ENCODE measurements at regions not wholly inside any gene's neighbourhood (a gene's known extent, or its start where the extent isn't known, plus 50 kb on each side); places are given as distances from the start of the nearest gene placed in this dataset.
A peak's percentile ranks its signal among the peaks of the same experiment; 100 is the strongest.
"Not testable (repeated sequence)": the region's sequence is repeated elsewhere in the genome, so short reads cannot be mapped to it uniquely, and the experiment has no call there.

- no peak overlapping the region for H3K4me3 ChIP-seq (ENCODE audit: low read depth in 1 of 2, low read length in 2 of 2)
- H3K27me3 ChIP-seq (ENCODE audit: control insufficient read depth in 1 of 2, insufficient read depth in 2 of 2, low read length in 2 of 2), result no peaks in the 10 kb centered on the region
- no peaks in the 10 kb centered on the region for H3K9me3 ChIP-seq (ENCODE audit: control insufficient read depth in 2 of 2, insufficient read depth in 1 of 2, low read depth in 1 of 2, low read length in 1 of 2)
- 79 to 84% methylated on average over 3 of the region's 3 CpGs for WGBS, 2 donors
- peaks cover 0 to 2% of the 10 kb centered on the region in 2 donors for H3K4me1 ChIP-seq (ENCODE audit: control insufficient read depth in 2 of 2, insufficient read depth in 2 of 2, low read length in 1 of 2)
- no peak overlapping the region for H3K27ac ChIP-seq (ENCODE audit: low read depth in 2 of 2, low read length in 1 of 2)
- H3K36me3 ChIP-seq (ENCODE audit: control insufficient read depth in 2 of 2, insufficient read depth in 2 of 2, low read length in 1 of 2), result no peaks in the 10 kb centered on the region
Observed at GRCh38 chr7:25600262-25600920, 372.1 kb upstream of the NPVF start.

GRCh38 chr7:25602730-25603426 is 374.6 kb upstream of the NPVF start:
- not testable (repeated sequence) for H3K9me3 ChIP-seq (ENCODE audit: control insufficient read depth in 2 of 2, insufficient read depth in 1 of 2, low read depth in 1 of 2, low read length in 1 of 2); H3K4me1 ChIP-seq (ENCODE audit: control insufficient read depth in 2 of 2, insufficient read depth in 2 of 2, low read length in 1 of 2); H3K27ac ChIP-seq (ENCODE audit: low read depth in 2 of 2, low read length in 1 of 2); H3K27me3 ChIP-seq (ENCODE audit: control insufficient read depth in 1 of 2, insufficient read depth in 2 of 2, low read length in 2 of 2); H3K36me3 ChIP-seq (ENCODE audit: control insufficient read depth in 2 of 2, insufficient read depth in 2 of 2, low read length in 1 of 2)
- 22 to 28% methylated on average over 22 to 28 of the region's 30 CpGs for WGBS, 2 donors
- H3K4me3 ChIP-seq (ENCODE audit: low read depth in 1 of 2, low read length in 2 of 2), result peak overlapping the region in 1 of 2 donors; percentile 37

DNA sequence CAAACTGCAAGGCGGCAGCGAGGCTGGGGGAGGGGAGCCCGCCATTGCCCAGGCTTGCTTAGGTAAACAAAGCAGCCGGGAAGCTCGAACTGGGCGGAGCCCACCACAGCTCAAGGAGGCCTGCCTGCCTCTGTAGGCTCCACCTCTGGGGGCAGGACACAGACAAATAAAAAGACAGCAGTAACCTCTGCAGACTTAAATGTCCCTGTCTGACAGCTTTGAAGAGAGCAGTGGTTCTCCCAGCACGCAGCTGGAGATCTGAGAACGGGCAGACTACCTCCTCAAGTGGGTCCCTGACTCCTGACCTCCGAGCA is 375.1 kb upstream of the NPVF start:
- WGBS, 2 donors, result 28% methylated on average over 2 of the region's 9 CpGs; no CpG with 5 or more reads in 1 of the 2 donors
- H3K27me3 ChIP-seq (ENCODE audit: control insufficient read depth in 1 of 2, insufficient read depth in 2 of 2, low read length in 2 of 2); H3K4me1 ChIP-seq (ENCODE audit: control insufficient read depth in 2 of 2, insufficient read depth in 2 of 2, low read length in 1 of 2); H3K36me3 ChIP-seq (ENCODE audit: control insufficient read depth in 2 of 2, insufficient read depth in 2 of 2, low read length in 1 of 2); H3K27ac ChIP-seq (ENCODE audit: low read depth in 2 of 2, low read length in 1 of 2); H3K9me3 ChIP-seq (ENCODE audit: control insufficient read depth in 2 of 2, insufficient read depth in 1 of 2, low read depth in 1 of 2, low read length in 1 of 2): not testable (repeated sequence)
- peak overlapping the region in 1 of 2 donors; percentile 37 for H3K4me3 ChIP-seq (ENCODE audit: low read depth in 1 of 2, low read length in 2 of 2)

DNA sequence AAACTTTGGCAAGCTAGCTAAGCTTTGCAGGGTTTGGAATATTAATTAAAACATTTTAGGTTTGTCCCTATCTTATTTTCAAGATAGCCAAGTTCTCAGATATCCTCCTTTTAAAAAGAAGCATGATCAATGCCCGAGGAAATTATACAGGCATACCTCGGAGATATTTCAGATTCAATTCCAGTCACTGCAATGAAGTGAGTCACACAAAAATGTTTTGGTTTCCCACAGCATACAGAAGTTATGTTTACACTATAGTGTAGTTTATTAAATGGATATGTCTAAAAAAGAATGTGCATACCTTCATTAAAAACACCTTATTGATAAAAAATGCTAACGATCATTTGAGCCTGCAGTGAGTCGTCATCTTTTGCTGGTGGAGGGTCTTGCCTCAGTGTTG is 382.9 kb upstream of the NPVF start:
- H3K36me3 ChIP-seq (ENCODE audit: control insufficient read depth in 2 of 2, insufficient read depth in 2 of 2, low read length in 1 of 2), result no peaks in the 10 kb centered on the region
- no peak overlapping the region for H3K27ac ChIP-seq (ENCODE audit: low read depth in 2 of 2, low read length in 1 of 2)
- no peak overlapping the region for H3K4me3 ChIP-seq (ENCODE audit: low read depth in 1 of 2, low read length in 2 of 2)
- H3K9me3 ChIP-seq (ENCODE audit: control insufficient read depth in 2 of 2, insufficient read depth in 1 of 2, low read depth in 1 of 2, low read length in 1 of 2), result peaks cover 0 to 2% of the 10 kb centered on the region in 2 donors
- WGBS, 2 donors, result 80 to 86% methylated on average over 4 of the region's 4 CpGs
- H3K4me1 ChIP-seq (ENCODE audit: control insufficient read depth in 2 of 2, insufficient read depth in 2 of 2, low read length in 1 of 2), result no peaks in the 10 kb centered on the region
- H3K27me3 ChIP-seq (ENCODE audit: control insufficient read depth in 1 of 2, insufficient read depth in 2 of 2, low read length in 2 of 2), result no peaks in the 10 kb centered on the region

DNA sequence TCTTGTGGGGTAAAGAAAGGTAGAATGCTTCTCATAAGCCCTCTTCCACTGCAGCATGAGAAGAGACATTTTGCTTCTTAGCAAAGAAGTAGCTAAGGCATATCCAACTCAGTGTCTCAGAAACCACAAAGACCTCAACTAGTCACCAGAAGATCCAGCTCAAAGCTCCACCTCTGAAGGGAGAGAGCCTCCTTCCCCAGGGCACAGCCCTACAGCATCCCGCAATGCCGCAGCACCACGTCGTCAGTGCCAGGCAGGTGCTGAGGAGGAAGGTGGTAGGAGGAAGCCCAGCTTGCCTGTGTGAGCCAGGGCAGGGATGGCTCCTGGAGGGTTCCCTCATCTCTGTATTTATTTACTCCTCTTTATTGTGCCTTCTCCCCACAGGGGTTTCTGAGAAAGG is 385.6 kb upstream of the NPVF start:
- peaks cover 0 to 2% of the 10 kb centered on the region in 2 donors for H3K9me3 ChIP-seq (ENCODE audit: control insufficient read depth in 2 of 2, insufficient read depth in 1 of 2, low read depth in 1 of 2, low read length in 1 of 2)
- no peaks in the 10 kb centered on the region for H3K27me3 ChIP-seq (ENCODE audit: control insufficient read depth in 1 of 2, insufficient read depth in 2 of 2, low read length in 2 of 2)
- no peak overlapping the region for H3K27ac ChIP-seq (ENCODE audit: low read depth in 2 of 2, low read length in 1 of 2)
- H3K4me1 ChIP-seq (ENCODE audit: control insufficient read depth in 2 of 2, insufficient read depth in 2 of 2, low read length in 1 of 2), result no peaks in the 10 kb centered on the region
- 78 to 92% methylated on average over 4 of the region's 4 CpGs for WGBS, 2 donors
- H3K36me3 ChIP-seq (ENCODE audit: control insufficient read depth in 2 of 2, insufficient read depth in 2 of 2, low read length in 1 of 2), result no peaks in the 10 kb centered on the region
- H3K4me3 ChIP-seq (ENCODE audit: low read depth in 1 of 2, low read length in 2 of 2), result no peak overlapping the region

- H3K9me3 ChIP-seq (ENCODE audit: control insufficient read depth in 2 of 2, insufficient read depth in 1 of 2, low read depth in 1 of 2, low read length in 1 of 2), result peaks cover 0 to 2% of the 10 kb centered on the region in 2 donors
- no peaks in the 10 kb centered on the region for H3K4me1 ChIP-seq (ENCODE audit: control insufficient read depth in 2 of 2, insufficient read depth in 2 of 2, low read length in 1 of 2)
- no peaks in the 10 kb centered on the region for H3K27me3 ChIP-seq (ENCODE audit: control insufficient read depth in 1 of 2, insufficient read depth in 2 of 2, low read length in 2 of 2)
- no peaks in the 10 kb centered on the region for H3K36me3 ChIP-seq (ENCODE audit: control insufficient read depth in 2 of 2, insufficient read depth in 2 of 2, low read length in 1 of 2)
- no peak overlapping the region for H3K4me3 ChIP-seq (ENCODE audit: low read depth in 1 of 2, low read length in 2 of 2)
- no peak overlapping the region for H3K27ac ChIP-seq (ENCODE audit: low read depth in 2 of 2, low read length in 1 of 2)
- WGBS, 2 donors, result 71 to 75% methylated on average over 3 of the region's 3 CpGs
Observed at GRCh38 chr7:25614415-25614814, 386.1 kb upstream of the NPVF start.

DNA sequence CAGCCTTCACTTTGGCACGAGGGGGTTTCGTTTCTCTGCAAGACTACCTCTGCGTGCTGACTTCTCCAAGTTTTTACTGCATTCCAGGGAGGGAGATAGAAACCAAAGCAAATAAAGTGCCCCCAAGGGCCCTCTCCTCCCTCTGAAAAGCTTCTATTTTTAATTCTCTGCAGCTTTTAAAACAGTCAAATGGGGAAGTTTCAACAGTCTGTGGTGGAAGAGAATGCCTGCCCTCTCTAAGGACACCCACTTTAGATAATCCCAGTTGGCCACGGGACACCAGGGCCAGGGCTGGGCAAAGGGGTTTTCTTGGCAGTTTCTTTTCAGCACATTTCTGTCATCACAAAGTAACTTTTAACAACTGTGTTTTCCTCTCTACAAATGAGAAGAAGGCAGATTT is 386.7 kb upstream of the NPVF start:
- no peaks in the 10 kb centered on the region for H3K4me1 ChIP-seq (ENCODE audit: control insufficient read depth in 2 of 2, insufficient read depth in 2 of 2, low read length in 1 of 2)
- H3K27ac ChIP-seq (ENCODE audit: low read depth in 2 of 2, low read length in 1 of 2), result no peak overlapping the region
- H3K4me3 ChIP-seq (ENCODE audit: low read depth in 1 of 2, low read length in 2 of 2), result no peak overlapping the region
- WGBS, 2 donors, result 71 to 72% methylated on average over 4 of the region's 4 CpGs
- no peaks in the 10 kb centered on the region for H3K36me3 ChIP-seq (ENCODE audit: control insufficient read depth in 2 of 2, insufficient read depth in 2 of 2, low read length in 1 of 2)
- H3K9me3 ChIP-seq (ENCODE audit: control insufficient read depth in 2 of 2, insufficient read depth in 1 of 2, low read depth in 1 of 2, low read length in 1 of 2), result peaks cover 0 to 2% of the 10 kb centered on the region in 2 donors
- H3K27me3 ChIP-seq (ENCODE audit: control insufficient read depth in 1 of 2, insufficient read depth in 2 of 2, low read length in 2 of 2), result no peaks in the 10 kb centered on the region

DNA sequence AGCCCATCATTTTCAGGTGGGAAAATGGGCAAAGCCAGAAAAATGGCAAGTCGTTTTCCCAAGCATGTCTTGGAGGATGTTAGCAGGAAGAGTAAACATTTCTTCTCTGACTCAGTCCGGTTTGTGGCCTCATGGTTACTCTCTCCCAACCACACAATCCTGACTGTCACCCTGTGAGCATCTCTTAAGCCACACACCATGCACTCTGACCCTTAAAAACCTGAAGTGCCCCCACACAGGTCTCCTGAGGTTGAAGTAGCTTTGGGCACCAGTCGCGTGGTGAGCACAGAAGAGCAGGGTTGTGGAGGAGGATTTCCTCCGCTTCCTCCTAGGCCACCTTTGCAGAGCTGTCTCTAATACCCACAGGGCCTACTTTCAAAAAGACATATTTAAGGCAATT is 387.3 kb upstream of the NPVF start:
- no peak overlapping the region for H3K4me3 ChIP-seq (ENCODE audit: low read depth in 1 of 2, low read length in 2 of 2)
- H3K36me3 ChIP-seq (ENCODE audit: control insufficient read depth in 2 of 2, insufficient read depth in 2 of 2, low read length in 1 of 2), result no peaks in the 10 kb centered on the region
- 73 to 74% methylated on average over 5 of the region's 5 CpGs for WGBS, 2 donors
- H3K27me3 ChIP-seq (ENCODE audit: control insufficient read depth in 1 of 2, insufficient read depth in 2 of 2, low read length in 2 of 2), result no peaks in the 10 kb centered on the region
- no peaks in the 10 kb centered on the region for H3K4me1 ChIP-seq (ENCODE audit: control insufficient read depth in 2 of 2, insufficient read depth in 2 of 2, low read length in 1 of 2)
- peaks cover 0 to 2% of the 10 kb centered on the region in 2 donors for H3K9me3 ChIP-seq (ENCODE audit: control insufficient read depth in 2 of 2, insufficient read depth in 1 of 2, low read depth in 1 of 2, low read length in 1 of 2)
- H3K27ac ChIP-seq (ENCODE audit: low read depth in 2 of 2, low read length in 1 of 2), result no peak overlapping the region

- no peaks in the 10 kb centered on the region for H3K36me3 ChIP-seq (ENCODE audit: control insufficient read depth in 2 of 2, insufficient read depth in 2 of 2, low read length in 1 of 2)
- H3K27ac ChIP-seq (ENCODE audit: low read depth in 2 of 2, low read length in 1 of 2), result no peak overlapping the region
- WGBS, 2 donors, result 57 to 59% methylated on average over 4 of the region's 4 CpGs
Observed at GRCh38 chr7:25617214-25617613, 388.9 kb upstream of the NPVF start.

GRCh38 chr7:25617673-25618072 is 389.4 kb upstream of the NPVF start:
- WGBS, 2 donors, result 89 to 93% methylated on average over 2 of the region's 2 CpGs
- Histone ChIP-seq H3K4me3 (ENCODE audit: low read depth in 1 of 2, low read length in 2 of 2) (no peak overlapping the region), H3K4me1 (ENCODE audit: control insufficient read depth in 2 of 2, insufficient read depth in 2 of 2, low read length in 1 of 2) (no peaks in the 10 kb centered on the region), H3K36me3 (ENCODE audit: control insufficient read depth in 2 of 2, insufficient read depth in 2 of 2, low read length in 1 of 2) (no peaks in the 10 kb centered on the region), H3K9me3 (ENCODE audit: control insufficient read depth in 2 of 2, insufficient read depth in 1 of 2, low read depth in 1 of 2, low read length in 1 of 2) (peaks cover 0 to 2% of the 10 kb centered on the region in 2 donors), H3K27ac (ENCODE audit: low read depth in 2 of 2, low read length in 1 of 2) (peak overlapping the region in 1 of 2 donors; percentile 4), H3K27me3 (ENCODE audit: control insufficient read depth in 1 of 2, insufficient read depth in 2 of 2, low read length in 2 of 2) (no peaks in the 10 kb centered on the region)

More at GRCh38 chr7:25617214-25617613, 388.9 kb upstream of the NPVF start:
- Histone ChIP-seq H3K9me3 (ENCODE audit: control insufficient read depth in 2 of 2, insufficient read depth in 1 of 2, low read depth in 1 of 2, low read length in 1 of 2) (peaks cover 0 to 2% of the 10 kb centered on the region in 2 donors), H3K4me3 (ENCODE audit: low read depth in 1 of 2, low read length in 2 of 2) (no peak overlapping the region), H3K4me1 (ENCODE audit: control insufficient read depth in 2 of 2, insufficient read depth in 2 of 2, low read length in 1 of 2) (no peaks in the 10 kb centered on the region), H3K27me3 (ENCODE audit: control insufficient read depth in 1 of 2, insufficient read depth in 2 of 2, low read length in 2 of 2) (no peaks in the 10 kb centered on the region)

All from esophagus (tissue), 2 donors.